ELF-1 (cell line): ENCODE measurements at regions not wholly inside any gene's neighbourhood (a gene's known extent, or its start where the extent isn't known, plus 50 kb on each side); places are given as distances from the start of the nearest gene placed in this dataset.
"Not testable (repeated sequence)": the region's sequence is repeated elsewhere in the genome, so short reads cannot be mapped to it uniquely, and the experiment has no call there.

ENCODE experiments used
- DNase-seq: peaks from one replicate; pipeline ENCODE4 v3.0.0-alpha.2; 2016; ENCODE audit warnings: low read depth, low spot score

DNA sequence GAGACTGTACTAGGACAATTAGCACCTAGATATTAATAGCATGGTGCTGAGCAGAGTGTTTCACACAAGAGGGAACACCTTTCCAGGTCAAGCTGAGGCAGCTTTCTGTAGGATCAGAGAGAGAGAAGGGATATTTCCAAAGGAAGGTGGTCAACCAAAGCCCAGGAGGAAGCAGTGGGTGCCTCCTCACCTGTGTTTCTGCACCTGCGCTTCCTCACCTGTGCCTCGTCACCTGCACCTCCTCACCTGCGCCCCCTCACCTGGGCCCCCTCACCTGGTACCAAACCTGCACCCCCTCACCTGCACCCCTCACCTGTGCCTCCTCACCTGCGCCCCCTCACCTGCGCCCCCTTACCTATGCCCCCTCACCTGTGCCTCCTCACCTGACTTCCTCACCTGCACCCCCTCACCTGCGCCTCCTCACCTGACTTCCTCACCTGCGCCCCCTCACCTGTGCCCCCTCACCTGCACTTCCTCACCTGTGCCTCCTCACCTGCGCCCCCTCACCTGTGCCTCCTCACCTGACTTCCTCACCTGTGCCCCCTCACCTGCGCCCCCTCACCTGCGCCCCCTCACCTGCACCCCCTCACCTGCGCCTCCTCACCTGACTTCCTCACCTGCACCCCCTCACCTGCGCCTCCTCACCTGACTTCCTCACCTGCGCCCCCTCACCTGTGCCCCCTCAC lies 67.9 kb downstream of the TTLL2 start:
- DNase-seq: no peak

GRCh38 chr6:167393731-167394130 lies 68.8 kb downstream of the TTLL2 start:
- DNase-seq: no peak

DNA sequence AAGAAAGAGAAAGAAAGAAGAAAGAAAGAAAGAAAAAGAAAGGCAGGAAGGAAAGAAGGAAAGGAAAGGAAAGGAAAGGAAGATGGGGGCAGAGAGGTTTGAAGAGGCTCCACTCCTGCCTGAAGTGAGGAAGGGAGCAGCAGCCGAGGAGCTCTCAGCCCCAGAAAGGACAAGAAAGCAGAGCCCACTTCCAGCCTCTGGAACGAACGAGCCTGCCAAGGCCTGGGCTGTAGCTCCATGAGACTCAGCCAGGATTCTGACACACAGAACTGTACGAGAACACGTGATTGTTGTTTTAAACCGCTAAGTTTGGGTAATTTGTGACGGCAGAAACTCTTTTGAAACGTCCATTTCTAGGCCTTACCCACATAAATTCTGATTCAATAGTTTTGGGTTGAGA lies 69.5 kb downstream of the TTLL2 start:
- DNase-seq: no peak

GRCh38 chr6:167394820-167395219 lies 69.9 kb downstream of the TTLL2 start:
- DNase-seq: no peak

GRCh38 chr6:167396068-167396658 lies 71.3 kb downstream of the TTLL2 start:
- no peak for DNase-seq

GRCh38 chr6:167396659-167397490 lies 72.0 kb downstream of the TTLL2 start:
- DNase-seq: no peak

GRCh38 chr6:167397712-167398111 lies 72.8 kb downstream of the TTLL2 start:
- DNase-seq: no peak

GRCh38 chr6:167398214-167399050 lies 73.5 kb downstream of the TTLL2 start:
- DNase-seq: no peak

DNA sequence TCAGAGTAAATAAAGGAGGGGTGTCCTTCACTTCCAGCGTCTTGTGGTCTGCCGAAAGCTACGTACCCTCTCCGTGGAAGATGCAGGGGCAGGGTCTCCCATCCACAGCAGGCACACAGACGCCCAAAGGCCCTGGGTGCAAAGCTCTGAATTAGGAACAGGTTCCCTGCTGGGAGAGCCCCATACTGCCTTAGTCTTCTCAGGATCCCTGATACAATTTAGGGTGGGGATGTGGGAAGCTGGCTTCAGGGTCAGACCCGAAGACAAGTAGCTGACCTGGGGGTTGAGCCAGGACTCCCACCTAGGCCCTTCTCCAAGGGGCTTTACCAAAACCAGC lies 74.1 kb downstream of the TTLL2 start:
- DNase-seq: no peak

GRCh38 chr6:167399599-167399998 lies 74.7 kb downstream of the TTLL2 start:
- no peak for DNase-seq

DNA sequence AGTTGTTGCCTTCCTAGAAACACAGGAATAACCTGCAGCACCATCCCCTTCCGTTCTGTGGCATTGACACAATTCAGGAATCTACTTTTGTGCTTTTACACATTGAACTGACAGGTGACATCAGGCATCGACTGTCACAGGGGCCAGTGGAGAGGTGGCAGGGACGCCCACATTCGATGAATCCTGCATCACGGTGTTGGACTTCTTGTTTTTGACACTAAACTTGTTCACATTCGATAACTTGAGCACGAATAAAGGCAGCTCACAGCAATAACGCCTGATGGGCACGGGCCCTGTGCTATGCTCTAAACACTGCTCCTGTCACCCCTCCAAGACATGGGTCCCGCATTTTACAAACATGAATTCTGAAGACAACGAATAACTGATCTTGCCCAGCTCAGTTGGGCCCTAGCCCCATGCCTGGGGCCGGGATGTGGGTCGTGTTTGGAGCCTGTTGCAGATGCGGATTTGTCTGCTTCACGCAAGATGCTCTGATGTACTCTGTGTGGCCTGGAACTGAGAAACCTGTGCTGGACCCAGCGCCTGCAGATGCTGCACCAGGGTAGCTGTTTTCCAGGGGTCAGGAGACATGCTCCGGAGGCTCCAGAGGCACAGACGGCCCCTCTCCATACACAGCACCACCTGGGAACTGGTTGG lies 75.7 kb downstream of the TTLL2 start:
- DNase-seq: no peak

- DNase-seq: peak; percentile 48
These were observed 76.8 kb downstream of the TTLL2 start for GRCh38 chr6:167401525-167402194.

DNA sequence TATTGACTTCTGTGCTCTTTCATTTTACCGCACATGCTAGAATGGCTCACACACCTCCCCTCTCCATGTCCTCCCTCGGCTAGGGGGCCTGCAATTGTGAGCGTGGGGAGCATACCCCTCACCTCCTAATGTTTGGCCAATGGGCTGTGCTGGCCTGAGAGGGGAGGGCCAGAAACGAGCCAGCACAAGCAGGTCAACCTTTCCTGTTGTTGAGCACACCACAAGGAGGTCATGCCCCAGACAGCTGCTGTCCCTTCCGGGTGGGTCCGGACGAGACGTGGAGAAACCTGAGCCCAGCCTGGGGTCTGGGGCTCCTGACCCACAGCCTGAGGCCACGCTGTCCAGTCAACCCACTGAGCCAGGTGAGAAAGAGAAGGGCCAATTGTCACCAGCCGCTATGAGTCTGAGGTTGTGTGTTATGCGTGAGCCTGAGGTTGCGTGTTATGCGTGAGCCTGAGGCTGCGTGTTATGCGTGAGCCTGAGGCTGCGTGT lies 77.4 kb downstream of the TTLL2 start:
- no peak for DNase-seq

- no peak for DNase-seq
These were observed 78.5 kb downstream of the TTLL2 start for GRCh38 chr6:167403427-167403826.

- DNase-seq: no peak
These were observed 79.6 kb downstream of the TTLL2 start for GRCh38 chr6:167404385-167405049.

- DNase-seq: no peak
These were observed 81.1 kb downstream of the TTLL2 start for GRCh38 chr6:167405778-167406532.

- DNase-seq: not testable (repeated sequence)
These were observed 81.8 kb downstream of the TTLL2 start for GRCh38 chr6:167406533-167407238.

DNA sequence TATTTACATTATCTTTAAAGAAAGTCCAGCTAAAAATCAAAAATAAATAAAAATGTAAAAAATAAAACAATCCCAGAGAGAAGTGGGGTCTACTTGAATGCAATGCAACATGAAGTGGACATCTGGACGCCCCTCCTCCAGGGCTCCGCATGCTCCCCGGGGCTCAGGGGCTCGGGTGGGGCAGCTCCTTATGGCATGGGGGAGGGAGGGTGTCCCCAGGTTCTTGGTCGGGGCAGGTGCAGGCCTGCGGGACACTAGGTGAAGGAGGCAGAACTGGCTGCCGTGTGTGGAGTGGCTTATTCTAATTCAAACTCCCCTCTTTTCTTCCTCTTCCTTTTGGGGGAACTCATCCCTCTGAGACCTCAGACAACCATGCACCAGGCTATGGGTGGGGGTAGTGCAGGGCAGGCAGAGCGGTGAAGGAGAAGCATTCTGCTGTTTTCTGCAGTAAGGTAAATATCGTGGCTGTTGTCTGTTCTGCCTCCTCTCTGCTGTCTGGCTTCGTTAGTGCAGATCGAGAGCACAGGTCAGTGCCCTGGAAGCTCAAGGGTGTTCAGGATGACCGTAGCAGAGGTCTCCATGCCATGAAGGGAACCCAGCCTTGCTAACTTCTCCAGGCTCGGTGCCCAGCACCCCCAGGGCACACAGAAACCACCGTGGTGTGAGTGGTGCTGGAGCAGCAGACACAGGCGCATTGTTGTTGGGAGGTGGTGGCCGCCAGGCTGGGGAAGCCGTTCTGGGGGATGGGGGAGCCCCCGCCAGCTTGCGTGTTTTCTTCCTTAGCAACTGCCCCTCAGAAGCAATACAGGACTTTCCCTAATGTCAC lies 82.6 kb downstream of the TTLL2 start:
- DNase-seq: no peak
